Embryonic facial prominence (tissue), 1 donor: ENCODE measurements at regions not wholly inside any gene's neighbourhood (a gene's known extent, or its start where the extent isn't known, plus 50 kb on each side); places are given as distances from the start of the nearest gene placed in this dataset.
"Not testable (repeated sequence)": the region's sequence is repeated elsewhere in the genome, so short reads cannot be mapped to it uniquely, and the experiment has no call there.

Source experiments
- DNase-seq: peaks from one replicate; pipeline ENCODE4 v3.0.0-alpha.2; 2016; ENCODE audit errors: extremely low spot score

DNA sequence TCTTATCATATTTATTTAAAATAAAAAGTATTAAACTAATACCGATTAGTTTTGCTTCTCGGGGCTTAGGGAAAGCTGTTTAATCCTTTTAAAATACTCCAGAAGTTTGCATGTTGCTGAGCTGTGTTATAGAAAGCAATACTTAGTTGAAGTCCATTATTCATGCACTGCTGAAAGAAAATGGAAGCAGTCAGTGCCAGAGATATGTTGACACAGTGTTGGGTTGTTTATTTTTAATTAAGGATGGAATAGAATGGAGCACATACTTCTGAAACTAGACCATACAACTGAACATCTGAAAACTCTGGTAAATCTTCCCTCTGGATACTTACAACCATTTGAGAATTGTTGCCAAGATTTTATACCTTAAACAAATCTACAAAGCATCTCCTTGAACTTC, 282.7 kb upstream of the CCDC179 start:
- no peak for DNase-seq

DNA sequence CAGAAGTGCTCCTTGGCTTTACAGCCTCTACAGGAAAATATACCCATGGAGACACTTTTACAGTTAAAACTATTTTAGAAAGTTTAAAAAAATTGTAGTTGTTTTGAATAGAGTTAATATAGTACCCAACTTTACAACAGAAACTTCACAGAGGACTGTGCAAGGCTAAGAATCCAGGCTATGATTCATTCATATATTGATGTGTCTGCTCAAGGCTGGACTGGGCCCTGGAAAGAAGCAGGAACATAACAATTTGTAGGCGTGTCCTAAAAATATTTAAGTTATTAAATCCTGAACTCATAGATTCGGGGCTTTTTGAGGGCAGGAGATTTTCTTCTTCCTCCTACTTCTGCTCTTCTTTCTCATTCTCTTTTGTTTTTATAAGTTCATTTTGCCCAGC, 291.5 kb upstream of the CCDC179 start:
- no peak for DNase-seq

DNA sequence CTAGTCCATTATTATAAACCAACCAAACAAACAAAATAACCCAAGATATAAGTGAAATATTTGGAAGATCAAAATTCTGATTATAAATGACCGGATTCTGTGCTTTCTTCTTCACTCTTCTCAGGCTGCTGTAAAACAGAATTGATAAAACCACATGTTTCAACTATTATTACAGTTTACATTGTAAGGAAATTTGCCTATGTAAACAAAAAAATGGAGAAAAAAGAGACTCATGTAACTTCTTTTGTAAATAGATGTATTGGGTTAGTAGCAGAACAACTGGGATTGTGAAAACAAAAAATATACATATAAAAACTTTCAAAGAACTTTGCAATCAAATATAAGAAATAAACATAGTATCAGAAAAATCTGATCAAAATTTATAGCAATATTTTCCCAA, 295.2 kb upstream of the CCDC179 start:
- no peak for DNase-seq

DNA sequence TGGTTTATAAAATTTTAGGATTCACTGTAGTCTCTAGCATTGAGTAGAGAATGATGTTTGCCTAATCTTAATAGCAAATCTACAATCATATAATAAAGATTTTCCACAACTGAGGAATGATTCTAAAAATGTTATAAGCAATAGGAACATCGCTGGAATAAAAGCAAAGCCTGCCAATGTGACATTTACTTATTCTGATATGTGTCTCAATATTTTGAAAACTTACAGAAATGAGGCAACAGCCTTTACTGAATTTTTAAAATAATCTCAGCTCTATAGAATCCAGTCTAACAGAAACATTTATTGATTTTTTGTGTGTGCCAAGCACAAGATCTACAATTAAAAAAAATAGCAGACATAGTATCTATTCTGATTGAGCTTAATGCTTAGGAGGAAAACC, 303.7 kb upstream of the CCDC179 start:
- DNase-seq, result no peak

DNA sequence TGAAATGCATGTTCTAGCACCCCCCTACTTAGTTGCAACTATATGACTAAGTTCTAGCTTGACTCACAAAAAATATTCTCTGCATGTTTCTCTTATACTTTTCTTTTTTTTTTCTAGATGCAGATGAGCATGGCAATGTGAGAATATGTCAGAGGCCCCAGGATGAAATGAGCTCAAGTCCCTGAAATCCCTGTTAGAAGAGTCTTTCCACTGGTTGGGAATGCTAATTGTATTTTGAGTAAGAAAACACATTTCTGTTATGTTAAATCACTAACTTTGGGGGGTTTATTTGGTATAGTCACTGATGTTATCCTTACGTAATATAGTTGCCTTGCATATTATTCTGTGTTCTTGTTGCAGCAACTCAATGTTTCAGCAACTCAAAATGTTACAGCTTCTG, 306.1 kb upstream of the CCDC179 start:
- no peak for DNase-seq

DNA sequence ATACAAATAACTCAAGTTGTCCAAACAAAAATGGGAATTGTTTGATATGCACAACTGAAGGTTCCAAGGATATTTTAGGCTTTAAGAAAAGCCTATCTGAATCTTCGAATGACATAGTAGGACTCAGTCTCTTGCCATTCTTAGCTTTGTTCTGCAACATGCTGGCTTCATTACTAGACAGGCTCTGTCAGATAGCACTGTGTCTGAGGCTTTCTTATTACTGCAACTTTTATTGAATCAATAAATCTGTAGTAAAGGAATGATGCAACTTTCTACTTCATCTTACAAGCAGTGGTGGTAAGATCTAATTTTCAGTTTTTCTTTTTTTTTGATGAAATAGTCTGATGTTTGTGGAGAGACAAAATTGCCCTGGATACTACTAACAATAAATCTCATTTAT, 319.3 kb upstream of the CCDC179 start:
- DNase-seq, result no peak

DNA sequence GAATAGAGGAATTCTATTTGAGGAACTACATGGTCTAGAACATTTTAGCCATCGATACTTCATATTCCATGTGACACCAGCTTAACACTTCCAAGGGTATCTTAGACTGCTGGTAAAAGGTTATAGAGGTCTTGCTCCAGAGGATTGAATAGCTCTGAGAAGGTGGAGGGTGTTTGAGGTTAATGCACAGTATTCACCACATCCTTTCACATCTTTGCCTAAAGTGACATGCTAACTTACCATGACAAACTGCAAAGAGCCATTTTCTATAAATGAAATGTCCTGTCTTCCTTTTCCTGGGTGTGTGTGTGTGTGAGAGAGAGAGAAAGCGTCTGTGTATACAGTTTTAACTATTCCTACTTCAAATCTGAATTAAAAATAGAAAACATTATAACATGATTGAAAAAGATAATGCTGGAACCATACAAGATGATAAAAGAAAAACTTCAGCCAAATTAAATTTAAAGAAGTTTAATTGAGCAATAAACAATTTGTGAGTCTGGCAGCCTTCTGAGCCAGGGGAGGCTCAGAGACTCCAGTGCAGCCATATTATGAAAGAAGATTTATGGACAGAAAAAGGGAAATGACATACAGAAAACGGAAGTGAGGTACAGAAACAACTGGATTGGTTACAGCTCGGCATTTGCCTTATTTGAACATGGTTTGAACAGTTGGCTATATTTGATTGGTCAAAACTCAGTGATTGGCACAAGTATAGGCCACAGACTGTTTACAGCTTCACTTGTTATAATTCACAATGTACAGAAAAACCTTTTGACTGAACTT, 320.9 kb upstream of the CCDC179 start:
- DNase-seq, result no peak

DNA sequence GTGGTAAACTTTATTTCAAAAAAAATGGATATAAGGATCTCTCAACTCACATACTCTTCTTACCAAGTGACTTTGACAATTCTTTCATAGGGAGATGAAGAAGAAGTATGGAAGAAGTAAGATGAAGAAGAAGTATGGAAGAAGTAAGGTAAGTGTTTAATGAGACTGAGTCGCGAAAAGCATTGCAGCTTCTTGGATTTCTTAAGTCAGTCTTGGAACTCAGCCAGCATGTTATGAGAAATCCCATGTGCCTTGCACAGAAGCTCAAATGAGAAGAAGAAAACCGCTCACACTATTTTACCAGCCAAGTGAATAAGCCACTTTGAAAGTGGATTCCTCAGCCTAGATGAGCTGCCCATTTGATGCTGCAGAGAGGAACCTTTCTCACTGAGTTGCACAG, 332.0 kb upstream of the CCDC179 start:
- DNase-seq, result no peak

DNA sequence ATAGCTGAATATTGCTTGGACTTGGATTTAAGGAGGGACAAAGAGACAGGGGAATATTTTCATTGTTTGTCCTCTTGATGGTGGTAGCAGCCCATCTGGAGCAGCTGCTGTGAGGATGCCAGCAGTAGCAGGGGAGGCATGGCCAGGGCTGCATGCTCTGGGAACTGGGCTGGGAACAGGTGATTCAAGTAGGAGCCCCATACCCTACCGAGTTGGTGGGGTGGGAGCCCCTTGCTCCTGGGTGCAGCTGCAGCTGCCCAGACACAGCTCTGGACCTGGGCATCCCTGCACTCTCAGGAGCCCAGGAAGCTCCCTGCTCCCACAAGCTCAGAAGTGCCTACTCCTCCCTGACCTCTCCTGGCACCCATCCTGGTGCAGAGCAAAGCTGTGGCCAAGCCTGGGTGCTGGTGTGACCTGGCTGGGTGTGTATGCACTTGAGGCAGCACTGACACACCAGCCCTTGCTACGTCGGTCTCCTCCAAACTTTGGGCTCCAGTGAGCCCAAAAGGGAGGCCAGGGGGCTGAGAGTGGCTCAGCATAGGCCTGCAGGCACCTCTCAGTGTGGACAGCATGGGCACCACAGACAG, 341.8 kb upstream of the CCDC179 start:
- DNase-seq, result no peak

DNA sequence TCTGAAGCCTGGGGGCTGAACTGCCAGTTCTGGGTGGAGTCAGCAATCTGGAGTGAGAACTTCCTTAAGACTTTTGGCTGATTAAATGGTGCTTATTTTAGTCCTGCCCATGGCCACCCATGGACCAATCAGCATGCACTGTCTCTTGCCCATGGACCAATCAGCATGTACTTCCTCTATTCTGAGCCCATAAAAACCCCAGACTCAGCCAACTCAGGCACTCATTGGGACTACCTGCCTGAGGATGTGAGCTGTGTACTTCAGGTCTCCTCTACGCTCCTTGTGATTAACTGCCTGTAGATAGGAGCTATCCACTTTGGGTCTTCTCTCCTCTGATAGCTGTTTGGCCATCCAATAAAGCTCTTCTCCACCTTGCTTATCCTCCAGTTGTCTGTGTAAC, 342.3 kb upstream of the CCDC179 start:
- DNase-seq, result no peak

DNA sequence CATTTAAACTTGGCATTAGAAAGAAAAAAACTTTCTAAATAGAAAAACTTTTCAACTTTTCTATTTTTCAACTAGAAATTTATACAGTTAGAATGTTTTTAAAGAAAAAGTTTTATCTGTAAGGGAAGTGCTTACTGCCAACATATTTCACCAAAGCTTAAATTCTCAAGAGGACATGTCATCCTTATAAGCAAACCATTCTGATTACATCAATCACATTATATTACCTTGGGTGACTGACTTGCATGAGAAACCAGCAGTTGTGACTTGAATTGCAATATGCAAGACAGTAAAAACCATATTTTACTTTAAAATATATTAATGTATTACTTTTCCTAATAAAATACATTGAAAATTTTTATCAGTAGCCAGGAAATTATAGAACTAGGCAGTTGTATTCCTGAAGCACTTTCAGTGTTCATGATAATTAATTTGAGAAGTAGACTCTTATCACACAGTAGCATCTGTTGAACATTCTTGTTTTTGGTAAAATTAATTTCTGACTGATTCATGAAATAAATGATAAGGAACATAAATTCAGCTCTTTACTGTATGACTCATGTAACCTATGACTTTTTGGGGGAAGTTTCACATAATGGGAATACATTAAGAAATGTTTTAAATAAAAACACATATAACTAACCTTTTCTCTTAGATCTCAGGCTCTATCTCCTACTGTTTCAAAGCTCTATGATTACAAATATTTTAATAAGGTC, 345.0 kb upstream of the CCDC179 start:
- no peak for DNase-seq

DNA sequence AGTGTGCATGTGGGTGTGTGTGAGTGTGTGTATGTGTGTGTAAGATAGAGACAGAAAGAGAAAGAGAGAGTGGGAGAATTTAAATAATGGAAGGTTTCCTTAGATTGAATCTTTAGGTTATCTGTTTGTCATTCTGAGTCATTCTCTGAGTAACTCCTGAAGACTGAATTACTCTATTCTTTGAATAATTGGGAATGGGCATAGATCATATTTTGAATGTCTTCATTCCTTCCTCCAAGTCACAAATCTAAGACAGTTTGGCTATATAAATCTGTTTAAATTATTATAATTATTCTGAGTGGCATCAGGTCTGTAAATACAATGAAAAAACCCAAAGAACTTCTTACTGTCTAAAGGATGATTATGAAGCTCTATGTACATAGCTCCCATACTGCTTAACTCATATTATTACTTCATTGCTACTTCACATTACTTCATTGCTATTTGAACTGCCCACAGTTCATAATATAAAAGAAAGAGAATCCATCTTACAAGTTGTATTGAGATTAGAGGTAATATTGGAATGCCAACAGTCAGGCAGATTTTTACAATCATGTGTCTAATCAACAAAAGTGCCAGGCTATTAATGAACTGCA, 346.6 kb upstream of the CCDC179 start:
- no peak for DNase-seq

DNA sequence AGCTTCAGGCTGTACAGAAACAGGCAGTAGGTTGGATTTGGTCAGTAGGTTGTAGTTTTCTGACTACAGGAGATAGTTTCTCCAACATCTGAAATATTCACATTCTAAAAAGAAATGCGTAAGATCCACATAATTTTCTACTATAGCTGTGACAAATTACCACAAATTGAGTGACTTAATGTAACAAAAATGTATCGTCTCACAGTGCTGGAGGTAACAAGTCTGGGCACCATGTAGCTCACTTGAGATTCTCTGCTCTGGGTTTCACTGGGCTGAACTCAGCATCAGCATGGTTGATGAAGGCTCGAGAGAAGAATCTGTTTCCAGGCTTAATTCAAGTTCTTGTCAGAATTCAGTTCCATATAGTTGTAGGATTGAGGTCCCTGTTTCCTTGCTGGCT, 350.9 kb upstream of the CCDC179 start:
- no peak for DNase-seq

DNA sequence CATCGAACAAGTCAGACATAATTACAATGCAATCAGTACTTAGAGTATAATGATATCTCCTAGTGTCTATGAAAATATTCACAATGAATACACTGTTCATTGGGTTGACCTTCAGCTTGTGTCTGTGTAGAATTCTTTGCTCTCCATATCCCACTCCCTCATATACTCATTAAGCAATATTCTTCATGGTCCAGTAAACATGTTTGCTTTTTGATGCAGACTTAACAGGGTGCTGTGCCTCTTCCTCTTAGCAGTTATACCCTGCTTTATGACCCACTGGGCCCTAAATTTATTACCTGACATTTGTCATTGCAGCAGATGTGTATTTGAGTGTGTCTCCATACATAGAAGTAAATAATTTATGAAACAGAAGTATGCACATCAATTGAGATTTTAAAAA, 352.5 kb upstream of the CCDC179 start:
- no peak for DNase-seq

DNA sequence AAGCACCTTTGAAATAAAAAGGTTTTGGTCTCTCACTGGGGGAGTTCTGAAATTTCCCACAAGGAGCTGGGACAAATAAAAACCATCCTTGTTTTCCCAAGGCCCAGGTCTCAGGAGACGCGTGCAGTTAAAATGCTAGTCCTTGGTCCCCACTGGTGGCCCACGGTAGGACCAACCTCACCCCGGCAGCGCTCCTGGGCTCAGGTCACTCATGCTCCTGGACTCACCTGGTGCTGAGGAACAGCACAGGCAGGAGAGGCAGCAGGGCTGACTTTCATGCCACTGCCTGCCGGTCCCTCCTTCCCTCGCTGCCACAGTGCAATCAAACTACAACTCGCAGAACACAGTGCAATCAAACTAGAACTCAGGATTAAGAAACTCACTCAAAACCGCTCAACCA, 356.8 kb upstream of the CCDC179 start:
- DNase-seq, result no peak

DNA sequence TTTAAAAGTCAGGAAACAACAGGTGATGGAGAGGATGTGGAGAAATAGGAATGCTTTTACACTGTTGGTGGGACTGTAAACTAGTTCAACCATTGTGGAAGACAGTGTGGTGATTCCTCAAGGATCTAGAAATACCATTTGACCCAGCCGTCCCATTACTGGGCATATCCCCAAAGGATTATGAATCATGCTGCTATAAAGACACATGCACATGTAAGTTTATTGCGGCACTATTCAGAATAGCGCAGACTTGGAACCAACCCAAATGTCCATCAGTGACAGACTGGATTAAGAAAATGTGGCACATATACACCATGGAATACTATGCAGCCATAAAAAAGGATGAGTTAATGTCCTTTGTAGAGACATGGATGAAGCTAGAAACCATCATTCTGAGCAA, 359.8 kb upstream of the CCDC179 start:
- DNase-seq, result not testable (repeated sequence)

DNA sequence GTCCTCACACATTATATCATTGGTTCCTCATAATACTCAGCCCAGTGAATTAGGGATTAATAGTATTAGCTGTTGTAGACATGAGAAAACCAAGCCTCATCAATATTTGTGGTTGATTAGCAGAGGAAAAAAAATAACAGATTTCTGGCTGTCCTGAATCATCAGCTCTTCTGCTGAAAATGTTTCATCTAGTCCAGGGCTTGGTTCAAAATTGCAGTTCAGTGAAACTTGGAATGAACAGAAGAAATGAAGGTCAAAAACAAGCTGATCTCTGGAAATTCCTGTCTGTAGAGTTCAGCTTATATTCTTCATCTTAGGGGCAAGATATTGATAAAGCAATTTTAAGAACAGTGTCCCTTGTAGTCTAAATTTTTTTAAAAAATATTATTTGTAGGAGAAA, 361.1 kb upstream of the CCDC179 start:
- DNase-seq, result no peak

DNA sequence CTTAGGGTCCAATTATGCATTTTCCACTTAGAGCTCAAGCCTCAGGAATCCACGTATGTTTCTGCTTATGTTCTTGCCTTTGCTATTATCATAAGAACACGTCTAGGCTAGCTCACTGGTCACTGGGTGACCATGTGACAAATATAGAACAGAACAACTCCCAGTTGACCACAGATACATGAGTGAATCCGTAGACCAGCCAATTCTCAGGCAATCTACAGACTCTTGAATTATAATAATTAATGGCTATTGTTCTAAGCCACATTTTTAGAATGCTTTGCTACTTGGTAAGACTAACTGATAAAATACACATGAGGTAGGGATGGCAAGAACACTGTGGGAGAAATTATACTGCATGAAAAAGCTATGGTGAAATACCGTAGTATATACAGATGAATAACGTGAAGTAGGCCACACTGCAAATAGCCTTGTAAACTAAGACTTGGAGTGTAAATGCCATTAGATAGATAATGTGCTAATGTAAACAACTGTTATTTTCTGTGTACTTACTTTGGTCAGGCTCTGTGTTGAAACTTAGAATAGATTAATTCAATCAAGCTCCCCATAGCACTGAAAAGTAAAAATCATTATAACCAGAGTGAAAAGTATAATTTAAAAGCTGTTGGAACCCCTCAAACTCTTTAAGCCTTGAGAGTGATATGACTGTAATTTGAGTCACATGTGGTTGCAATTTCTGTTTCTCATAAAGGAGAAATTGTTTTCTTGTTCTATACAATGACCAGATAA, 366.2 kb upstream of the CCDC179 start:
- DNase-seq, result no peak

DNA sequence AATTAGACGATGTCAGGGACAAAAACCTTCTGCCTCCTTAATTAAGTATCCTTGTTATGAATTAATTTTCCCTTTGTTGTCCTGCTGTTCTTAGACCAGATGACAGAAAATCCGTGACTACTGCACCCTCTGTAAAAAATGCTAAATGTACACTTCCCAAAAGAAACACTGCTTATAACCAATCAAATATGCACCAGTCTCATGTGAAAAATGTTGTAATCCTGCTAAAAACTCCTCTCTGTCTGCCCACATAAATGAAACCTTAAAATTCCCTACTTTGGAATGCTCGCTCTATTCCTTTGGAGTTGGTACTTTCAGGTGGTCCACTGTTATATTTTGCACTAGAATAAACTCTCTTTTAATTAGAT, 366.8 kb upstream of the CCDC179 start:
- DNase-seq, result no peak

DNA sequence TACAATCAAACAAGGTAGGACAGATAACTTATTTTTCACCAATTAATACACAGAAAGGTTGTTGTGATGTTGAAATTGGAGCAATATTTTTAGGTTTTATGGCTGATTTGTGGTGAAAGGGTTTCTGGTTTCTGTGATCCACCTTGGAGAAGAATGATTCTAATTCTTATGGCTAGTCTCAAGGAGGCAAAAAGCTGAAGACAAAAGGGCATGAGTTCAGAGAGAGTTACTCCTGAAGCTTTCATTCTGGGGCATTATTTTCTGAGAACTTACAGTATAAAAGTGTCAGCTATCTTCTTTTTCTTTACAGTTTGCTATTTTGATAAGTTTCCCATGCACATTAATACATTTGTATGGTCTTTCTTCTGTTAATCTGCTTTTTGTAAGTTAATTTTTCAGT, 372.4 kb upstream of the CCDC179 start:
- DNase-seq, result no peak

DNA sequence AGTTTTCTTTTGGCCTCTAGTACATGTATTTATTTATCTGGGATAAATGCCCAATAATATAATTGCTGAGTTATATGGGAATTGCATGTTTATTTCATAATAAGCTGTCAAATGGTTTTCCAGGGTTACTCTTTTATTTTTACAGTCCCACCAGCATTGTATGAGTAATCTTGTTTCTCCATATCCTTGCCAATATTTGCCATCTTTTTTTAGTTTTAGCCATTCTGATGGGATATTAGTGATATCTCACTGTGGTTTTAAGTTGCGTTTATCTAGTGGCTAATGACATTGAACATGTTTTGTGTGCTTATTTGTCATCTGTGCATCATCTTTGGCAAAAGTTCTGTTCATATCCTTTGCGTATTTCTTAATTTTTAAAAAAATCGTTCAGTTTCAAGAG, 372.8 kb upstream of the CCDC179 start:
- no peak for DNase-seq
